VCaP (cell line): ENCODE measurements at regions not wholly inside any gene's neighbourhood (a gene's known extent, or its start where the extent isn't known, plus 50 kb on each side); places are given as distances from the start of the nearest gene placed in this dataset.
"Not testable (repeated sequence)": the region's sequence is repeated elsewhere in the genome, so short reads cannot be mapped to it uniquely, and the experiment has no call there.

Source experiments
- H3K27ac ChIP-seq: fragments of 450-650 bp; 2 replicates; pipeline ENCODE4 v1.5.1; 2017
- CTCF ChIP-seq: fragments of 450-650 bp; conservative IDR thresholded peaks from 2 replicates; pipeline ENCODE4 v1.5.1; 2017; ENCODE audit warnings: mild to moderate bottlenecking, moderate library complexity

DNA sequence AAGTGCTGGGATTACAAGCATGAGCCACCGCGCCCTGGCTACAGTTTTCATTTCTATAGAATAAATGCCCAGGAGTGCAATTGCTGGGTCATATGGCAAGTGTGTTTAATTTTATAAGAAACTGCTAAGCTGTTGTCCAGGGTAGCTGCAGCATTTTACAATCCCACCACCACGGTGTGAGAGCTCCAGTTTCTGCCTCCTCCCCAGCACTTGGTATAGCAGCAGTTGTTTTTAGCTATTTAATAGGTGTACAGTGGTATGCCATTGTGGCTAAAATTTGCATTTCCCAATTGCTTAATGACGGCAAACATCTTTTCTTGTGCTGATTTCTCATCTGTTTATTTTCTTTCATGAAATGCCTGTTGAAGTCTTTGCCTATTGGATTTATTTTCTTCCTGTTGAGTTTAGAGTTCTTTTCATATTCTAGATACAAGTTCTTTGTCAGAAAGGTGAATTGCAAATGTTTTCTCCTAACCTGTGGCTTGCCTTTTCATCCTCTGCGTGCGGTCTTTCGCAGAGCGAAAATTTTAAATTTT is 100.3 kb downstream of the NDFIP1 start:
- no peak for TF ChIP-seq CTCF
- no peak overlapping the region for H3K27ac ChIP-seq

DNA sequence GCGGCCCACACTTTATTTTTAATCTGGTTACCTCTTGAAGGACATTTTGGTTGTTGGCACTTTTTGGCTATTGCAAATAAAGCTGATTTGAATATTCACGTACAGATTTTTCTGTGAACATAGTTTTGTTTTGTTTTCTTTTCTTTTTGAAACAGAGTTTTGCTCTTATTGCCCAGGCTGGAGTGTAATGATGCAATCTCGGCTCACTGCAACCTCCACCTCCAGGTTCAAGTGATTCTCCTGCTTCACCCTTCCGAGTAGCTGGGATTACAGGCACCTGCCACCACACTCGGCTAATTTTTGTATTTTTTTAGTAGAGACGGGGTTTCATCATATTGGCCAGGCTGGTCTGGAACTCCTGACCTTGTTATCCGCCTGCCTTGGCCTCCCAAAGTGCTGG is 99.7 kb downstream of the NDFIP1 start:
- H3K27ac ChIP-seq, result not testable (repeated sequence)

DNA sequence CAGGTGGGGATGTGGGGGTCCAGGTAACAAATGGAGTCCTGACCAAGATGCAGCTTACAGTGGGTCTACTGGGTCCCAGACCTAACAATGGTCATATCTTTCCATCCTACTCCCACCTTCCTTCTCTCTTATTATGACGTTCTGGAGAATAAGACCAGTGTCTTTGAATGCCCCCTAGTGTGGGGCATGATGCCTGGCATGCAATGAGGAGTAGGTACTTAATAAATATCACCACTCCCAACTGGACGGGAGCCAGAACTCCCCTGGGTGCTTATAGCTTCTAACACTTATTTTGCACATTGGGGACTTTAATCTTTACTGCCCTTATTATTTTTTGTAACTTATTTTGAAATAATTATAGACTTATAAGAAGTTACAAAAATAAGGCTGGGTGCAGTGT is 98.2 kb downstream of the NDFIP1 start:
- no peak for TF ChIP-seq CTCF
- no peak overlapping the region for H3K27ac ChIP-seq

DNA sequence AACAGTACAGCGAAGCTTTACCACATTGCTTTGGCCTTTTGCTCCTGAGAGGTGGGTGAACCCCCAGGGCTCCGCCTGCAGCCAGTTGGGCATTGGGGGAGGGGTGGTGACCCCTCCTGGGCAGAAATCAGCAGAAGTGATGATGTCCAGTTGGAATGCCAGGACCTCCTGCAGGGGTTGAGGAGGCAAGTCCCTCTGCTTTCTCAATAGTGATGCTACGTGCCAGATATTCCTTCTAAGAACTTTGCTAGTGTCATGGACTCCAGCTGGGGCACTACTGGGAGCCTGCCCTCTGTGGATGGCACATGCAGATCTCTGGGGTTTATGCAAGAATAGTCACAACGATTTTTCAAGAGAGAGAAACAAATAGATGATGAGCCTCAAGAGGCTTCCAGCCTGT is 95.6 kb downstream of the NDFIP1 start:
- no peak overlapping the region for H3K27ac ChIP-seq
- TF ChIP-seq CTCF, result no peak
